ENCODE measurements at regions not wholly inside any gene's neighbourhood (a gene's known extent, or its start where the extent isn't known, plus 50 kb on each side); places are given as distances from the start of the nearest gene placed in this dataset.

DNA sequence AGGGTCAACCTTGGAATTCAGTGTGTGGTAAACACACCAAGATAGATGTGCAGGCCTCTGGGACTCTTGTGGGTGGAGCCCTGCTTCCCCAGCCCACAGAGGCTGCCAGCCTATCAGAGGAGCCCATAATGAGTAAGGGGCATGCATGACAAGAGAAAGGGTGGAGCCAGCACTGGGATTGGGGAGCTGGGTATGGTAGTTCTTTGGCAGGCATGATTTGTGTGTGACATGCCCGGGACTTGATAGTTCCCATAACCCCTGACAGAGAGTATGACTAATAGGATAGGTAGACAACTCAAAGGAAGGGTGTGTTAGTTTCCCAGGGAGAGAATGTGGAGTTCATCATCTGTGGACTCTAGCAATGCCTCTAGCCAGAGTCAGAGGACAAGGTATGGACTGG, 143.0 kb downstream of the EMP1 start:
- Histone ChIP-seq H3K9ac (ENCODE audit: low read length) (peak overlapping the region; percentile 32), H3K4me1 (ENCODE audit: control insufficient read depth in 1 of 2, insufficient read depth in 2 of 2, low read length in 2 of 2) (peaks cover 13 to 39% of the 10 kb centered on the region in 2 experiments), H3K4me2 (ENCODE audit: low read length) (peak overlapping the region; percentile 62), H3K27me3 (ENCODE audit: insufficient read depth, low read length) (no peaks in the 10 kb centered on the region), H3K36me3 (ENCODE audit: control insufficient read depth in 1 of 2, insufficient read depth in 2 of 2, low read length in 2 of 2) (no peaks in the 10 kb centered on the region), H3K9me2 (ENCODE audit: insufficient read depth) (no peaks in the 10 kb centered on the region), H3K4me3 (replicated peaks in 1 of 2; ENCODE audit: low read depth in 1 of 2, low read length in 2 of 2) (peak overlapping the region in 1 of 2 experiments; percentile 17; a peak in 2 of 4 replicates), H3K9me3 (ENCODE audit: control insufficient read depth in 1 of 2, insufficient read depth in 1 of 2, low read depth in 1 of 2, low read length in 2 of 2) (no peaks in the 10 kb centered on the region), H3K27ac (ENCODE audit: low read depth, low read length) (peak overlapping the region; percentile 63), H3K79me2 (ENCODE audit: insufficient read depth, low read length) (no peaks in the 10 kb centered on the region), H2AFZ (ENCODE audit: low read depth, low read length, poor library complexity, severe bottlenecking) (peak overlapping the region; percentile 31), H4K20me1 (ENCODE audit: insufficient read depth) (no peaks in the 10 kb centered on the region)
- ChIA-PET CTCF (interaction anchor here (1.0 to 1.7 kb wide), 3 partner anchors 13 to 84 kb away, joined by 3 to 5 read pairs (median 3); no protein-coding TSS in a partner anchor), RAD21 (ENCODE audit: low non-redundant PET in 1 of 2, low total read pairs in 2 of 2, uncharacterized antibody in 2 of 2, unreplicated experiment in 2 of 2) (no interaction called here), POLR2A (interaction anchor here (0.9 kb wide), 1 partner anchor 12 kb away, joined by 5 read pairs; no protein-coding TSS in a partner anchor)
- BruUV-seq (replicated peaks): no TSS peak
- intact Hi-C loops (cut with micrococcal nuclease): no loop called here
- ATAC-seq: peak; percentile 97
- DNase-seq (ENCODE audit: low read depth, low spot score): peak; percentile 91
- TF ChIP-seq EZH2phosphoT487 (IDR thresholded peaks at IDR 0.05; ENCODE audit: borderline replicate concordance): no peak
- TF ChIP-seq SP1 (IDR thresholded peaks at IDR 0.05; ENCODE audit: low read depth): peak; percentile 83
- TF ChIP-seq SIN3A (IDR thresholded peaks at IDR 0.05; ENCODE audit: low read depth): no peak
- no peak for TF ChIP-seq ZNF274 (IDR thresholded peaks at IDR 0.05; ENCODE audit: low read depth, low read length)
- TF ChIP-seq POLR2AphosphoS5 (IDR thresholded peaks at IDR 0.05; ENCODE audit: low read depth, low read length): peak; percentile 60
- TF ChIP-seq ZFX (IDR thresholded peaks at IDR 0.05): no peak
- peak; percentile 47 for TF ChIP-seq YY1 (IDR thresholded peaks at IDR 0.05; ENCODE audit: extremely low read depth, insufficient replicate concordance, low read depth, low read length)
- TF ChIP-seq, protein P1, sequence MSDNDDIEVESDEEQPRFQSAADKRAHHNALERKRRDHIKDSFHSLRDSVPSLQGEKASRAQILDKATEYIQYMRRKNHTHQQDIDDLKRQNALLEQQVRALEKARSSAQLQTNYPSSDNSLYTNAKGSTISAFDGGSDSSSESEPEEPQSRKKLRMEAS (IDR thresholded peaks at IDR 0.05): peak; percentile 46; the same call in 1 of the 2 replicates
- TF ChIP-seq RAD21 (IDR thresholded peaks at IDR 0.05; ENCODE audit: low read depth): no peak; the same call in 1 of the 2 replicates
- TF ChIP-seq JUND (IDR thresholded peaks at IDR 0.05): peak; percentile 77; the same call in 1 of the 2 replicates
- TF ChIP-seq EZH2 (IDR thresholded peaks at IDR 0.05): no peak
- TF ChIP-seq FOSL1 (IDR thresholded peaks at IDR 0.05; ENCODE audit: low read depth): peak; percentile 73
- TF ChIP-seq TCF7L2 (IDR thresholded peaks at IDR 0.05; ENCODE audit: borderline replicate concordance, extremely low read depth, insufficient read depth, insufficient read length): no peak
- TF ChIP-seq CBX3 (IDR thresholded peaks at IDR 0.05; ENCODE audit: low read depth): peak; percentile 55; the same call in 1 of the 2 replicates

All from HCT116 (cell line).